GM12878 (cell line): ENCODE measurements at regions not wholly inside any gene's neighbourhood (a gene's known extent, or its start where the extent isn't known, plus 50 kb on each side); places are given as distances from the start of the nearest gene placed in this dataset.

Experiments used
- ATAC-seq: fragments of 200-7000 bp; cut with Tn5 transposase; 3 replicates; pipeline ENCODE4 v1.9.1; 2020; ENCODE audit warnings: mild to moderate bottlenecking, moderate library complexity
- BruUV-seq: library from RNA; stranded (reverse); fragments of 400-500 nt; replicated peaks from 2 replicates; lab custom pipeline; 2021; lab: Mats Ljungman, UMichigan
- CTCF ChIA-PET: fragments of 300-600 bp; sonication (Branson Sonifier 250); formaldehyde crosslinking; extraction: SDS; loops from one replicate; lab custom pipeline; 2021; ENCODE audit warnings: inconsistent platforms; lab: Yijun Ruan, JAX
- POLR2A ChIA-PET: fragments of 350-600 bp; formaldehyde crosslinking; extraction: SDS; loops from one replicate; lab custom pipeline; 2021; ENCODE audit warnings: inconsistent platforms; lab: Charles Lee
- RAD21 ChIA-PET: fragments of 300-600 bp; sonication (Branson Sonifier 250); formaldehyde crosslinking; loops from one replicate; lab custom pipeline; 2023; ENCODE audit warnings: antibody characterized with exemption; ENCODE audit not compliant: unreplicated experiment; lab: Charles Lee
- SMC1A ChIA-PET: fragments of 300-600 bp; sonication (Branson Sonifier 250); formaldehyde crosslinking; loops from one replicate; lab custom pipeline; 2023; ENCODE audit not compliant: unreplicated experiment, uncharacterized antibody; lab: Charles Lee
- DNase-seq: peaks from one replicate; pipeline ENCODE4 v3.0.0-alpha.2; 2011; ENCODE audit warnings: low read depth, low spot score
- FAIRE-seq: peaks from 3 replicates; lab custom pipeline; 2011; peaks lifted over from hg19 to GRCh38; lab: Jason Lieb, UNC
- H2AFZ ChIP-seq: 2 replicates; pipeline ENCODE4 v1.6.0; 2011; ENCODE audit warnings: low read depth, low read length, control low read depth; ENCODE audit not compliant: control insufficient read depth
- H3K27ac ChIP-seq: 2 replicates; pipeline ENCODE4 v1.5.1; 2011; ENCODE audit warnings: control low read depth; ENCODE audit not compliant: control insufficient read depth, insufficient read depth
- H3K27me3 ChIP-seq, 2 experiments: replicated peaks in 1 of 2; 2 replicates each; pipeline versions ENCODE4 v1.6.0 to v1.6.1; 2011; ENCODE audit warnings: low read length in 1 of 2; ENCODE audit not compliant: control insufficient read depth in 2 of 2, insufficient read depth in 2 of 2
- H3K36me3 ChIP-seq, 2 experiments: 2 replicates each; pipeline ENCODE4 v1.5.1; 2011; ENCODE audit warnings: low read length in 1 of 2; ENCODE audit not compliant: control insufficient read depth in 2 of 2, insufficient read depth in 2 of 2
- H3K4me1 ChIP-seq: 2 replicates; pipeline ENCODE4 v1.6.1; 2011; ENCODE audit warnings: mild to moderate bottlenecking, low read length, moderate library complexity, mixed read lengths; ENCODE audit not compliant: control insufficient read depth, insufficient read depth
- H3K4me2 ChIP-seq: 2 replicates; pipeline ENCODE4 v1.6.0; 2011; ENCODE audit warnings: control low read depth; ENCODE audit not compliant: control insufficient read depth, insufficient read depth
- H3K4me3 ChIP-seq: fragments of 200-600 bp; sonication (generic); 2 replicates; pipeline ENCODE4 v1.5.1; 2016
- H3K79me2 ChIP-seq: 2 replicates; pipeline ENCODE4 v1.6.0; 2011; ENCODE audit warnings: low read length; ENCODE audit not compliant: control insufficient read depth, insufficient read depth
- H3K9ac ChIP-seq: 2 replicates; pipeline ENCODE4 v1.8.0; 2011; ENCODE audit warnings: low read length, control low read depth, mixed read lengths; ENCODE audit not compliant: control insufficient read depth, insufficient read depth
- H3K9me3 ChIP-seq: replicated peaks from 3 replicates; pipeline ENCODE4 v1.5.1; 2011; ENCODE audit warnings: mild to moderate bottlenecking, low read length; ENCODE audit not compliant: control insufficient read depth, insufficient read depth
- H4K20me1 ChIP-seq: 2 replicates; pipeline ENCODE4 v1.6.0; 2011; ENCODE audit not compliant: control insufficient read depth, insufficient read depth
- BACH1 ChIP-seq: fragments of 450-650 bp; IDR thresholded peaks from 2 replicates; pipeline ENCODE4 v1.6.1; 2017; ENCODE audit warnings: mild to moderate bottlenecking, borderline replicate concordance
- BRCA1 ChIP-seq: IDR thresholded peaks from 2 replicates; pipeline ENCODE4 v1.6.1; 2011; ENCODE audit warnings: low read depth, low read length, improper control_type of control experiment
- CREM ChIP-seq: IDR thresholded peaks from 2 replicates; pipeline ENCODE4 v1.6.1; 2014; ENCODE audit warnings: antibody characterized with exemption, low read depth
- EGR1 ChIP-seq, 2 experiments: IDR thresholded peaks; 1 replicate in 1 of 2; 2 replicates in 1 of 2; pipeline ENCODE4 v1.6.1; 2011 to 2012; ENCODE audit warnings: low read depth in 2 of 2, low read length in 2 of 2, borderline replicate concordance in 1 of 2, mild to moderate bottlenecking in 1 of 2, moderate library complexity in 1 of 2
- ETV6 ChIP-seq, 2 experiments: fragments of 450-650 bp in 1 of 2; IDR thresholded peaks in 1 of 2; conservative IDR thresholded peaks in 1 of 2; 2 replicates each; pipeline ENCODE4 v1.6.1; 2014; ENCODE audit warnings: antibody characterized with exemption in 1 of 2, borderline replicate concordance in 1 of 2, low read depth in 1 of 2, mild to moderate bottlenecking in 1 of 2, moderate library complexity in 1 of 2
- HDGF ChIP-seq: fragments of 450-650 bp; IDR thresholded peaks from 2 replicates; pipeline ENCODE4 v1.6.1; 2016; ENCODE audit warnings: antibody characterized with exemption
- MTA3 ChIP-seq: IDR thresholded peaks from 2 replicates; pipeline ENCODE4 v1.6.1; 2012; ENCODE audit warnings: low read length, inconsistent platforms, borderline replicate concordance
- MYB ChIP-seq: fragments of 150-350 bp; IDR thresholded peaks from 2 replicates; pipeline ENCODE4 v1.6.1; 2014; ENCODE audit warnings: mild to moderate bottlenecking, low read depth, low read length, borderline replicate concordance
- NFXL1 ChIP-seq: fragments of 450-650 bp; IDR thresholded peaks from 2 replicates; pipeline ENCODE4 v1.6.1; 2017; ENCODE audit warnings: antibody characterized with exemption, mild to moderate bottlenecking, borderline replicate concordance
- NR2C1 ChIP-seq: fragments of 450-650 bp; IDR thresholded peaks from 2 replicates; pipeline ENCODE4 v1.6.1; 2017; ENCODE audit warnings: antibody characterized with exemption, mild to moderate bottlenecking, moderate library complexity
- POU2F2 ChIP-seq: IDR thresholded peaks from 3 replicates; pipeline ENCODE4 v1.6.1; 2011; ENCODE audit warnings: low read depth, mild to moderate bottlenecking, low read length, borderline replicate concordance
- RELA ChIP-seq: fragments of 450-650 bp; IDR thresholded peaks from 2 replicates; pipeline ENCODE4 v1.8.0; 2014; ENCODE audit warnings: borderline replicate concordance; ENCODE audit not compliant: partially characterized antibody
- SMARCA5 ChIP-seq: fragments of 450-650 bp; IDR thresholded peaks from 2 replicates; pipeline ENCODE4 v1.6.1; 2017; ENCODE audit warnings: mild to moderate bottlenecking
- TBL1XR1 ChIP-seq: IDR thresholded peaks from 2 replicates; pipeline ENCODE4 v1.6.1; 2012; ENCODE audit warnings: low read depth, low read length, improper control_type of control experiment
- YBX1 ChIP-seq: fragments of 450-650 bp; IDR thresholded peaks from 2 replicates; pipeline ENCODE4 v1.6.1; 2016; ENCODE audit warnings: antibody characterized with exemption
- ZBED1 ChIP-seq: IDR thresholded peaks from 2 replicates; pipeline ENCODE4 v1.6.1; 2016; ENCODE audit warnings: borderline replicate concordance
- WGBS: methylation state at CpG from one replicate; pipeline ENCODE4 v1.1.6; 2016; ENCODE audit warnings: low lambda C conversion rate; ENCODE audit not compliant: insufficient replicate concordance, insufficient coverage; ENCODE audit errors: missing lambda C conversion rate; 5-methylcytosine and 5-hydroxymethylcytosine counted together
- in situ Hi-C: fragments of 300-500 bp; cut with MboI; formaldehyde crosslinking; loops from 9 replicates; pipeline ENCODE4 v1.14.3; 2018; ENCODE audit warnings: mixed read lengths
- intact Hi-C: fragments of 100-400 bp; cut with micrococcal nuclease; formaldehyde crosslinking; loops from one replicate; pipeline ENCODE4 v1.14.2; 2022; ENCODE audit not compliant: unreplicated experiment
- TF ChIP-seq, protein P1 (sequence below), 3 experiments: IDR thresholded peaks in 2 of 3; conservative IDR thresholded peaks in 1 of 3; 2 replicates each; pipeline ENCODE4 v1.5.1; 2011; ENCODE audit warnings: low read depth in 3 of 3, low read length in 3 of 3, mild to moderate bottlenecking in 3 of 3, control low read depth in 2 of 3, moderate library complexity in 2 of 3, inconsistent platforms in 1 of 3, mixed read lengths in 1 of 3; ENCODE audit not compliant: control insufficient read depth in 2 of 3, insufficient read depth in 1 of 3; ENCODE audit errors: extremely low read depth in 1 of 3
- TF ChIP-seq, protein P2 (sequence below): fragments of 450-650 bp; IDR thresholded peaks from 2 replicates; pipeline ENCODE4 v1.6.1; 2017; ENCODE audit warnings: mild to moderate bottlenecking

DNA sequence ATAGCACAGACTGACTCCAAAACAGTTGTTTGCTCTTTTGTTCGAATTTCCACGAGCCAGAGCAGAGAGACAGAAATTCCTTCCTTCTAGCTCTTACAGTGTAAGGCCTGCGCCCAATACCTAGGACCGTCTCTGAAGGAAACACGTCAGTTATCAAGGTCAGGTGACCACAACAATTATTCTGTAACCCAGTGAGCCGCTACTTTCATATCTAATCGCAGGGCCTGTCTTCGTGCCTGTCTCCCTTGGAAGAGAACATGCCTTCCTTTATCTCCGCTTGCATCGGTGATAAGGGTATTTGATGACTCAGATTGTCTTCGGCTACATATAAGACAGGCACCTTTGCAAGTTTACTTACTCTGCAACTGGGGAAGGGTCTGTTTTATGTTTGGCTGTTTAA lies 288.0 kb downstream of the MAF start:
- CTCF ChIA-PET = no interaction called here
- Histone ChIP-seq H4K20me1 (no peaks in the 10 kb centered on the region), H3K9me3 (no peaks in the 10 kb centered on the region; the same call in 2 of the 3 replicates), H3K36me3 (no peaks in the 10 kb centered on the region), H3K4me1 (peaks cover 5% of the 10 kb centered on the region), H3K9ac (no peak overlapping the region), H3K27me3 (no peaks in the 10 kb centered on the region; a peak in 1 of 4 replicates), H3K79me2 (no peaks in the 10 kb centered on the region), H3K4me2 (no peak overlapping the region), H3K4me3 (no peak overlapping the region), H3K27ac (no peak overlapping the region), H2AFZ (no peak overlapping the region)
- POLR2A ChIA-PET = no interaction called here
- 49% methylated on average over 11 of the region's 11 CpGs for WGBS
- ATAC-seq (no peak), FAIRE-seq (no peak), DNase-seq (no peak)
- SMC1A ChIA-PET = no interaction called here
- in situ Hi-C loops (no loop called here), intact Hi-C loops (no loop called here)
- TF ChIP-seq NFXL1 (no peak), HDGF (no peak), BRCA1 (no peak), TBL1XR1 (no peak), ZBED1 (no peak), MYB (no peak), RELA (no peak), BACH1 (no peak), ETV6 (conservative IDR thresholded peaks at IDR 0.05 in 1 of 2, IDR thresholded peaks at IDR 0.05 in 1 of 2; ENCODE audit: borderline replicate concordance in 1 of 2, low read depth in 1 of 2) (no peak), EGR1 (IDR thresholded peaks at IDR 0.05; ENCODE audit: borderline replicate concordance in 1 of 2, low read depth in 2 of 2, low read length in 2 of 2) (no peak), POU2F2 (no peak), MTA3 (no peak), SMARCA5 (no peak), YBX1 (no peak), CREM (no peak), NR2C1 (no peak)
- TF ChIP-seq, protein P1, sequence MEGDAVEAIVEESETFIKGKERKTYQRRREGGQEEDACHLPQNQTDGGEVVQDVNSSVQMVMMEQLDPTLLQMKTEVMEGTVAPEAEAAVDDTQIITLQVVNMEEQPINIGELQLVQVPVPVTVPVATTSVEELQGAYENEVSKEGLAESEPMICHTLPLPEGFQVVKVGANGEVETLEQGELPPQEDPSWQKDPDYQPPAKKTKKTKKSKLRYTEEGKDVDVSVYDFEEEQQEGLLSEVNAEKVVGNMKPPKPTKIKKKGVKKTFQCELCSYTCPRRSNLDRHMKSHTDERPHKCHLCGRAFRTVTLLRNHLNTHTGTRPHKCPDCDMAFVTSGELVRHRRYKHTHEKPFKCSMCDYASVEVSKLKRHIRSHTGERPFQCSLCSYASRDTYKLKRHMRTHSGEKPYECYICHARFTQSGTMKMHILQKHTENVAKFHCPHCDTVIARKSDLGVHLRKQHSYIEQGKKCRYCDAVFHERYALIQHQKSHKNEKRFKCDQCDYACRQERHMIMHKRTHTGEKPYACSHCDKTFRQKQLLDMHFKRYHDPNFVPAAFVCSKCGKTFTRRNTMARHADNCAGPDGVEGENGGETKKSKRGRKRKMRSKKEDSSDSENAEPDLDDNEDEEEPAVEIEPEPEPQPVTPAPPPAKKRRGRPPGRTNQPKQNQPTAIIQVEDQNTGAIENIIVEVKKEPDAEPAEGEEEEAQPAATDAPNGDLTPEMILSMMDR (IDR thresholded peaks at IDR 0.05 in 2 of 3, conservative IDR thresholded peaks at IDR 0.05 in 1 of 3; ENCODE audit: control insufficient read depth in 2 of 3, extremely low read depth in 1 of 3, insufficient read depth in 1 of 3, low read depth in 3 of 3, low read length in 3 of 3) = no peak
- TF ChIP-seq, protein P2, sequence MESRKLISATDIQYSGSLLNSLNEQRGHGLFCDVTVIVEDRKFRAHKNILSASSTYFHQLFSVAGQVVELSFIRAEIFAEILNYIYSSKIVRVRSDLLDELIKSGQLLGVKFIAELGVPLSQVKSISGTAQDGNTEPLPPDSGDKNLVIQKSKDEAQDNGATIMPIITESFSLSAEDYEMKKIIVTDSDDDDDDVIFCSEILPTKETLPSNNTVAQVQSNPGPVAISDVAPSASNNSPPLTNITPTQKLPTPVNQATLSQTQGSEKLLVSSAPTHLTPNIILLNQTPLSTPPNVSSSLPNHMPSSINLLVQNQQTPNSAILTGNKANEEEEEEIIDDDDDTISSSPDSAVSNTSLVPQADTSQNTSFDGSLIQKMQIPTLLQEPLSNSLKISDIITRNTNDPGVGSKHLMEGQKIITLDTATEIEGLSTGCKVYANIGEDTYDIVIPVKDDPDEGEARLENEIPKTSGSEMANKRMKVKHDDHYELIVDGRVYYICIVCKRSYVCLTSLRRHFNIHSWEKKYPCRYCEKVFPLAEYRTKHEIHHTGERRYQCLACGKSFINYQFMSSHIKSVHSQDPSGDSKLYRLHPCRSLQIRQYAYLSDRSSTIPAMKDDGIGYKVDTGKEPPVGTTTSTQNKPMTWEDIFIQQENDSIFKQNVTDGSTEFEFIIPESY = no peak
- no TSS peak for BruUV-seq
- RAD21 ChIA-PET = no interaction called here
